MM.1S (cell line): ENCODE measurements at regions not wholly inside any gene's neighbourhood (a gene's known extent, or its start where the extent isn't known, plus 50 kb on each side); places are given as distances from the start of the nearest gene placed in this dataset.

Experiments
- DNase-seq: peaks from one replicate; pipeline ENCODE4 v3.0.0-alpha.2; 2015
- H2AFZ ChIP-seq: fragments of 300-600 bp; sonication (generic); 2 replicates; pipeline ENCODE4 v1.6.0; 2016; ENCODE audit warnings: antibody characterized with exemption, low read length
- H3F3A ChIP-seq: fragments of 300-600 bp; sonication (generic); 2 replicates; pipeline ENCODE4 v1.6.1; 2016; ENCODE audit warnings: mild to moderate bottlenecking, antibody characterized with exemption, low read length, moderate library complexity, mixed read lengths; ENCODE audit not compliant: insufficient read depth
- H3K27ac ChIP-seq: fragments of 300-600 bp; sonication (generic); 2 replicates; pipeline ENCODE4 v1.5.1; 2016; ENCODE audit warnings: mild to moderate bottlenecking, low read length
- H3K27me3 ChIP-seq: fragments of 300-600 bp; sonication (generic); replicated peaks from 2 replicates; pipeline ENCODE4 v1.6.0; 2016; ENCODE audit warnings: low read length; ENCODE audit not compliant: insufficient read depth
- H3K36me3 ChIP-seq: fragments of 300-600 bp; sonication (generic); replicated peaks from 2 replicates; pipeline ENCODE4 v1.6.1; 2016; ENCODE audit warnings: mild to moderate bottlenecking, low read length, mixed read lengths; ENCODE audit not compliant: insufficient read depth
- H3K4me1 ChIP-seq: fragments of 300-600 bp; sonication (generic); 2 replicates; pipeline ENCODE4 v1.6.1; 2016; ENCODE audit warnings: low read length, mixed read lengths
- H3K4me2 ChIP-seq: fragments of 300-600 bp; sonication (generic); 2 replicates; pipeline ENCODE4 v1.6.0; 2016; ENCODE audit warnings: low read depth, low read length
- H3K4me3 ChIP-seq: fragments of 300-600 bp; sonication (generic); 2 replicates; pipeline ENCODE4 v1.5.1; 2016; ENCODE audit warnings: low read length, mixed read lengths
- H3K79me2 ChIP-seq: fragments of 300-600 bp; sonication (generic); 2 replicates; pipeline ENCODE4 v1.6.1; 2016; ENCODE audit warnings: mixed run types, low read length, mixed read lengths
- H3K9ac ChIP-seq: fragments of 300-600 bp; sonication (generic); 2 replicates; pipeline ENCODE4 v1.6.1; 2016; ENCODE audit warnings: low read length, mixed read lengths
- H3K9me2 ChIP-seq: fragments of 300-600 bp; sonication (generic); replicated peaks from 2 replicates; pipeline ENCODE4 v1.6.1; 2016; ENCODE audit warnings: mild to moderate bottlenecking, low read length, mixed read lengths; ENCODE audit not compliant: insufficient read depth
- H3K9me3 ChIP-seq: fragments of 300-600 bp; sonication (generic); replicated peaks from 2 replicates; pipeline ENCODE4 v1.6.1; 2016; ENCODE audit warnings: mild to moderate bottlenecking, low read length, mixed read lengths; ENCODE audit not compliant: insufficient read depth
- H4K20me1 ChIP-seq: fragments of 300-600 bp; sonication (generic); 2 replicates; pipeline ENCODE4 v1.6.1; 2016; ENCODE audit warnings: mild to moderate bottlenecking, low read length, moderate library complexity, mixed read lengths; ENCODE audit not compliant: insufficient read depth
- EZH2 ChIP-seq: fragments of 300-600 bp; sonication (generic); optimal IDR thresholded peaks from 2 replicates; pipeline ENCODE3; 2017; ENCODE audit warnings: low read depth, mild to moderate bottlenecking, antibody characterized with exemption, low read length, mixed read lengths
- EZH2phosphoT487 ChIP-seq: fragments of 300-600 bp; sonication (generic); IDR thresholded peaks from 2 replicates; pipeline ENCODE4 v1.6.1; 2018; ENCODE audit warnings: antibody characterized with exemption, low read length
- TF ChIP-seq, protein P1 (sequence below): fragments of 300-600 bp; sonication (generic); IDR thresholded peaks from 2 replicates; pipeline ENCODE4 v1.5.1; 2016; ENCODE audit warnings: antibody characterized with exemption, low read length, mixed read lengths

DNA sequence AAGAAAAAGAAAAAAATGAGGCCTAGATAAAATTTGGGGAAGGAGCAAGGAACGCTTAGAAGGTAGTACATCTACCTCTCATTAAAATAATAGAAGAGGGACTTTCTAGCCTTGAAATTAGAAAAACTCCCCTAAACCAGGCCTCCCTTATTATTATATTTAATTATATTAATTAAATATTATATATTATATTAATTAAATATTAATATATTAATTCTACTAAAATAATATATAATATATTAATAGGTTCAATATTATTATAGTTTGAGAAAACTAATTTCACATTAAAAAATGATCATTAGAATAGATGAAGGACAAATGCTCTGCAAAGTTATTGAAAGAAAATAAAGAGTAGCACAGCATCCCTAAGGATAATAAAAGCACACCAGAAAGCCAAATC, 449.4 kb downstream of the NBAS start:
- no peak for TF ChIP-seq EZH2
- TF ChIP-seq EZH2phosphoT487: no peak
- TF ChIP-seq, protein P1, sequence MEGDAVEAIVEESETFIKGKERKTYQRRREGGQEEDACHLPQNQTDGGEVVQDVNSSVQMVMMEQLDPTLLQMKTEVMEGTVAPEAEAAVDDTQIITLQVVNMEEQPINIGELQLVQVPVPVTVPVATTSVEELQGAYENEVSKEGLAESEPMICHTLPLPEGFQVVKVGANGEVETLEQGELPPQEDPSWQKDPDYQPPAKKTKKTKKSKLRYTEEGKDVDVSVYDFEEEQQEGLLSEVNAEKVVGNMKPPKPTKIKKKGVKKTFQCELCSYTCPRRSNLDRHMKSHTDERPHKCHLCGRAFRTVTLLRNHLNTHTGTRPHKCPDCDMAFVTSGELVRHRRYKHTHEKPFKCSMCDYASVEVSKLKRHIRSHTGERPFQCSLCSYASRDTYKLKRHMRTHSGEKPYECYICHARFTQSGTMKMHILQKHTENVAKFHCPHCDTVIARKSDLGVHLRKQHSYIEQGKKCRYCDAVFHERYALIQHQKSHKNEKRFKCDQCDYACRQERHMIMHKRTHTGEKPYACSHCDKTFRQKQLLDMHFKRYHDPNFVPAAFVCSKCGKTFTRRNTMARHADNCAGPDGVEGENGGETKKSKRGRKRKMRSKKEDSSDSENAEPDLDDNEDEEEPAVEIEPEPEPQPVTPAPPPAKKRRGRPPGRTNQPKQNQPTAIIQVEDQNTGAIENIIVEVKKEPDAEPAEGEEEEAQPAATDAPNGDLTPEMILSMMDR: no peak
- H3K4me1 ChIP-seq: no peaks in the 10 kb centered on the region
- no peaks in the 10 kb centered on the region for H3K9me3 ChIP-seq
- H3K79me2 ChIP-seq: no peaks in the 10 kb centered on the region
- DNase-seq: no peak
- H3F3A ChIP-seq: no peaks in the 10 kb centered on the region
- no peak overlapping the region for H3K4me3 ChIP-seq
- no peaks in the 10 kb centered on the region for H3K9me2 ChIP-seq
- H3K9ac ChIP-seq: no peak overlapping the region
- H3K4me2 ChIP-seq: no peak overlapping the region
- H3K27me3 ChIP-seq: no peaks in the 10 kb centered on the region
- H2AFZ ChIP-seq: no peak overlapping the region
- H3K36me3 ChIP-seq: no peaks in the 10 kb centered on the region
- no peaks in the 10 kb centered on the region for H4K20me1 ChIP-seq
- H3K27ac ChIP-seq: no peak overlapping the region

DNA sequence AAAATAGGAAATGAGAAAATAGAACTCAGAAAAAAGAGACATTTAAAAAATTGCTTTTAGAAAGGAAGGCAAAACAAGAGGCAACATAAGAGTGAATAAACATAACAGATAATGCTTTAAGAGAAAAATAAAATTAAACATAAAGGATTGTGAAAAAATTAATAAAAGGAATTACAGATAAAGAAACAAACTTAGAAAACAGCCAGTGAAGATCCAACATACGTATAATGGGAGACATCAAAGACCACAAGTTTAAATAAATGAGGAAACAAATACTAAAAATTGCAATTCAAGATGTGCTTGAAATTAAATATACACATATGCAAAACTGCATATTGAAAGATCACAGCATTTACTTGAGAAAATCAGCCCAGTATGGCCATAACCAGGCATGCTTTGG, 448.9 kb downstream of the NBAS start:
- Histone ChIP-seq H3K36me3 (no peaks in the 10 kb centered on the region), H3K9ac (no peak overlapping the region), H3K4me1 (no peaks in the 10 kb centered on the region), H3K9me3 (no peaks in the 10 kb centered on the region), H3F3A (no peaks in the 10 kb centered on the region), H3K27me3 (no peaks in the 10 kb centered on the region), H4K20me1 (no peaks in the 10 kb centered on the region), H3K4me3 (no peak overlapping the region), H2AFZ (no peak overlapping the region), H3K27ac (no peak overlapping the region), H3K79me2 (no peaks in the 10 kb centered on the region), H3K4me2 (no peak overlapping the region), H3K9me2 (no peaks in the 10 kb centered on the region)
- no peak for DNase-seq
- TF ChIP-seq EZH2phosphoT487 (no peak), EZH2 (no peak)
- TF ChIP-seq, protein P1: no peak

DNA sequence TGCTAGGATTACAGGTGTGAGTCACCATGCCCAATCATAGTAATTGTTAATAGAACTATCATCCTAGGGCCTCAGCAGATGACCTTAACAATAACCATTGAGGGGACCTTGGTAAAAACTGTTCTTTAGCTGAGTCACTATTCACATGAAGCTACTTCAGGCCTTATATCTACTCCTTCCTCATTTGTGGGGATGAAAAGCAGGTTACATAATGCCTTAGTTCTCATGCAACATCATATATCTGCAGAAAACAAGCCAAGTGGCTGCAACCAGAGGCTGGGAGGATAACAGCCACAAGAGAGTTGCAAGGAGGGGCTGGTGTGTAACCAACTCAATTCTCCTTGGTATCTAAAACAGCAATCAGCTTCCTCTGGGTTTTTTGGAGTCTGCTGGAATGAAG, 445.4 kb downstream of the NBAS start:
- Histone ChIP-seq H3K79me2 (no peaks in the 10 kb centered on the region), H3K27ac (no peak overlapping the region), H3K9ac (no peak overlapping the region), H3F3A (no peaks in the 10 kb centered on the region), H3K4me1 (no peaks in the 10 kb centered on the region), H3K36me3 (no peaks in the 10 kb centered on the region), H3K9me2 (no peaks in the 10 kb centered on the region), H3K4me2 (no peak overlapping the region), H3K4me3 (no peak overlapping the region), H2AFZ (no peak overlapping the region), H4K20me1 (no peaks in the 10 kb centered on the region), H3K27me3 (no peaks in the 10 kb centered on the region), H3K9me3 (no peaks in the 10 kb centered on the region)
- TF ChIP-seq EZH2phosphoT487 (no peak), EZH2 (no peak)
- TF ChIP-seq, protein P1: no peak
- DNase-seq: no peak
